Astrocyte (in vitro differentiated cells and primary cell): ENCODE measurements at regions not wholly inside any gene's neighbourhood (a gene's known extent, or its start where the extent isn't known, plus 50 kb on each side); places are given as distances from the start of the nearest gene placed in this dataset.

Experiments used
- DNase-seq: peaks from one replicate; pipeline ENCODE4 v3.0.0-alpha.2; 2010; ENCODE audit warnings: low read depth
- FAIRE-seq: peaks from 2 replicates; lab custom pipeline; 2011; peaks lifted over from hg19 to GRCh38; lab: Jason Lieb, UNC
- H2AFZ ChIP-seq: 2 replicates; pipeline ENCODE4 v1.6.0; 2012; ENCODE audit warnings: low read depth, low read length, inconsistent platforms
- H3K27ac ChIP-seq: 2 replicates; pipeline ENCODE4 v1.5.1; 2011; ENCODE audit warnings: low read depth, low read length, inconsistent platforms
- H3K27me3 ChIP-seq: 2 replicates; pipeline ENCODE4 v1.6.0; 2011; ENCODE audit warnings: low read length, inconsistent platforms; ENCODE audit not compliant: insufficient read depth
- H3K36me3 ChIP-seq: 2 replicates; pipeline ENCODE4 v1.5.1; 2011; ENCODE audit warnings: low read length, inconsistent platforms; ENCODE audit not compliant: insufficient read depth
- H3K4me1 ChIP-seq: 2 replicates; pipeline ENCODE4 v1.5.1; 2011; ENCODE audit warnings: low read length, inconsistent platforms; ENCODE audit not compliant: insufficient read depth
- H3K4me2 ChIP-seq: 2 replicates; pipeline ENCODE4 v1.6.0; 2012; ENCODE audit warnings: low read length, inconsistent platforms
- H3K4me3 ChIP-seq: 2 replicates; pipeline ENCODE4 v1.5.1; 2011; ENCODE audit warnings: low read depth, mild to moderate bottlenecking, low read length, inconsistent platforms; ENCODE audit not compliant: insufficient read depth
- H3K79me2 ChIP-seq: 2 replicates; pipeline ENCODE4 v1.6.0; 2012; ENCODE audit warnings: mild to moderate bottlenecking, low read length, inconsistent platforms; ENCODE audit not compliant: insufficient read depth
- H3K9ac ChIP-seq: 2 replicates; pipeline ENCODE4 v1.6.0; 2012; ENCODE audit warnings: mild to moderate bottlenecking, low read length, inconsistent platforms
- H3K9me3 ChIP-seq: 2 replicates; pipeline ENCODE4 v1.5.1; 2012; ENCODE audit warnings: low read depth, mild to moderate bottlenecking, low read length, inconsistent platforms; ENCODE audit not compliant: insufficient read depth
- H4K20me1 ChIP-seq: 2 replicates; pipeline ENCODE4 v1.6.0; 2012; ENCODE audit warnings: low read length, inconsistent platforms; ENCODE audit not compliant: insufficient read depth
- H3K27ac Mint-ChIP-seq: one replicate; pipeline ENCODE4 v1.8.0; 2021; ENCODE audit warnings: mild to moderate bottlenecking, mixed read lengths; ENCODE audit not compliant: unreplicated experiment
- H3K27me3 Mint-ChIP-seq: one replicate; pipeline ENCODE4 v1.8.0; 2021; ENCODE audit warnings: low read depth, mixed read lengths; ENCODE audit not compliant: unreplicated experiment
- H3K36me3 Mint-ChIP-seq: one replicate; pipeline ENCODE4 v1.8.0; 2021; ENCODE audit warnings: low read depth, mixed read lengths; ENCODE audit not compliant: unreplicated experiment
- H3K4me1 Mint-ChIP-seq: one replicate; pipeline ENCODE4 v1.8.0; 2021; ENCODE audit warnings: low read depth, mixed read lengths; ENCODE audit not compliant: unreplicated experiment
- H3K4me3 Mint-ChIP-seq: one replicate; pipeline ENCODE4 v1.8.0; 2021; ENCODE audit warnings: mild to moderate bottlenecking, moderate library complexity, mixed read lengths; ENCODE audit not compliant: unreplicated experiment
- H3K9me3 Mint-ChIP-seq: one replicate; pipeline ENCODE4 v1.8.0; 2021; ENCODE audit warnings: mild to moderate bottlenecking, mixed read lengths; ENCODE audit not compliant: unreplicated experiment
- CTCF ChIP-seq: IDR thresholded peaks from 2 replicates; pipeline ENCODE4 v1.5.1; 2011; ENCODE audit warnings: low read depth, mild to moderate bottlenecking, inconsistent platforms, low read length, moderate library complexity; ENCODE audit not compliant: insufficient read depth
- EZH2 ChIP-seq: IDR thresholded peaks from 2 replicates; pipeline ENCODE4 v1.6.1; 2012; ENCODE audit warnings: mild to moderate bottlenecking, low read length, inconsistent platforms; ENCODE audit not compliant: insufficient read depth

GRCh38 chr16:73890186-73891128, 406.2 kb upstream of the PSMD7 start:
- peak overlapping the region; percentile 48 for H3K4me2 ChIP-seq
- no peaks in the 10 kb centered on the region for H3K9me3 ChIP-seq
- H3K27ac ChIP-seq, result no peak overlapping the region
- peaks cover 9% of the 10 kb centered on the region for H3K27me3 ChIP-seq
- H3K9ac ChIP-seq, result no peak overlapping the region
- H3K4me3 Mint-ChIP-seq, result peak overlapping the region; percentile 77
- H3K4me1 ChIP-seq, result no peaks in the 10 kb centered on the region
- H2AFZ ChIP-seq, result peak overlapping the region; percentile 43
- no peaks in the 10 kb centered on the region for H3K36me3 ChIP-seq
- peaks cover 6% of the 10 kb centered on the region for H3K4me1 Mint-ChIP-seq
- peaks cover 5% of the 10 kb centered on the region for H3K27me3 Mint-ChIP-seq
- no peak overlapping the region for H3K4me3 ChIP-seq
- no peaks in the 10 kb centered on the region for H3K79me2 ChIP-seq
- no peaks in the 10 kb centered on the region for H3K9me3 Mint-ChIP-seq
- FAIRE-seq, result no peak
- H3K36me3 Mint-ChIP-seq, result no peaks in the 10 kb centered on the region
- TF ChIP-seq CTCF, result no peak
- no peak for TF ChIP-seq EZH2
- no peak overlapping the region for H3K27ac Mint-ChIP-seq
- no peaks in the 10 kb centered on the region for H4K20me1 ChIP-seq
- no peak for DNase-seq

GRCh38 chr16:73888840-73889490, 407.6 kb upstream of the PSMD7 start:
- Histone ChIP-seq H3K4me3 (no peak overlapping the region), H3K27ac (no peak overlapping the region), H3K36me3 (no peaks in the 10 kb centered on the region), H3K9me3 (no peaks in the 10 kb centered on the region), H3K27me3 (peaks cover 9% of the 10 kb centered on the region), H3K4me1 (no peaks in the 10 kb centered on the region), H3K4me2 (no peak overlapping the region), H3K79me2 (no peaks in the 10 kb centered on the region), H2AFZ (no peak overlapping the region), H4K20me1 (no peaks in the 10 kb centered on the region), H3K9ac (no peak overlapping the region)
- H3K36me3 Mint-ChIP-seq, result no peaks in the 10 kb centered on the region
- H3K4me3 Mint-ChIP-seq, result no peak overlapping the region
- no peaks in the 10 kb centered on the region for H3K9me3 Mint-ChIP-seq
- no peak overlapping the region for H3K27ac Mint-ChIP-seq
- no peak for TF ChIP-seq EZH2
- TF ChIP-seq CTCF, result no peak
- DNase-seq, result no peak
- no peak for FAIRE-seq
- H3K27me3 Mint-ChIP-seq, result peaks cover 5% of the 10 kb centered on the region
- H3K4me1 Mint-ChIP-seq, result peaks cover 6% of the 10 kb centered on the region
